Lower lobe of right lung (tissue), 2 donors: ENCODE measurements at regions not wholly inside any gene's neighbourhood (a gene's known extent, or its start where the extent isn't known, plus 50 kb on each side); places are given as distances from the start of the nearest gene placed in this dataset.

ENCODE experiments used
- ATAC-seq, 2 donors: fragments of 200-7000 bp; cut with Tn5 transposase; one replicate each; pipeline ENCODE4 v1.9.1; 2020 to 2022; ENCODE audit warnings: mild to moderate bottlenecking in 2 of 2, moderate library complexity in 2 of 2
- DNase-seq: peaks from one replicate; pipeline ENCODE4 v3.0.0-alpha.2; 2020
- H3K27ac ChIP-seq: fragments of 200-600 bp; one replicate; pipeline ENCODE4 v1.8.0; 2022
- H3K27me3 ChIP-seq: fragments of 200-600 bp; one replicate; pipeline ENCODE4 v1.8.0; 2022; ENCODE audit warnings: low read depth
- H3K36me3 ChIP-seq: fragments of 200-600 bp; one replicate; pipeline ENCODE4 v1.8.0; 2022; ENCODE audit warnings: mild to moderate bottlenecking
- H3K4me1 ChIP-seq: fragments of 200-600 bp; one replicate; pipeline ENCODE4 v1.8.0; 2022
- H3K4me3 ChIP-seq: fragments of 200-600 bp; one replicate; pipeline ENCODE4 v1.8.0; 2022; ENCODE audit warnings: mild to moderate bottlenecking
- H3K9me3 ChIP-seq: fragments of 200-600 bp; one replicate; pipeline ENCODE4 v1.8.0; 2022
- CTCF ChIP-seq: fragments of 200-600 bp; IDR thresholded peaks from one replicate; pipeline ENCODE4 v1.8.0; 2022; ENCODE audit warnings: antibody characterized with exemption, mild to moderate bottlenecking
- intact Hi-C: fragments of 100-400 bp; cut with DNase I; formaldehyde crosslinking; loops from one replicate; pipeline ENCODE4 v1.11.0; 2022
- donor health status: DM: no; HTN: yes; CAD: no; lungs with severe emphysema.

DNA sequence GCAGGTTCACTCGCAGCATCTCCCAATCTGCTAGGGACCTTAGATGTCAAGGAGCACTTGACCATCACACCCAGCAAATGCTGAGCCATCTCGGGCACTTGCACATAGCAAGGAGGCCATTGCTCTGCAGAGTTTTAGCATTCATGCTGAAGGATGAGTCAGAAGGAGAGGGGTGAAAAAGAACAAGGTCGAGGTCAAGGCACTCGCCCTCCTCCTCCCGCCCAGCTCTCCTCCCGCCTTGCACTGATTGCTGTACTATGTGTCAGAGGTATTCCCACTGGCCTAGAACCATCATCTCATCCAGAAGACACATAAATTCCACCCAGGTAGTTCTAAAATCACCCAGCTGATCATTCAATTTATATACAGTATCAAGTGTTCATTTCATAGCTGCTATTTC is 255.1 kb upstream of the SP4 start:
- peaks cover 24% of the 10 kb centered on the region for H3K27me3 ChIP-seq
- intact Hi-C loops, result no loop called here
- no peak overlapping the region for H3K4me3 ChIP-seq
- H3K9me3 ChIP-seq, result no peaks in the 10 kb centered on the region
- DNase-seq, result no peak
- H3K4me1 ChIP-seq, result no peaks in the 10 kb centered on the region
- no peaks in the 10 kb centered on the region for H3K36me3 ChIP-seq
- TF ChIP-seq CTCF, result no peak
- no peak overlapping the region for H3K27ac ChIP-seq
- no peak for ATAC-seq

DNA sequence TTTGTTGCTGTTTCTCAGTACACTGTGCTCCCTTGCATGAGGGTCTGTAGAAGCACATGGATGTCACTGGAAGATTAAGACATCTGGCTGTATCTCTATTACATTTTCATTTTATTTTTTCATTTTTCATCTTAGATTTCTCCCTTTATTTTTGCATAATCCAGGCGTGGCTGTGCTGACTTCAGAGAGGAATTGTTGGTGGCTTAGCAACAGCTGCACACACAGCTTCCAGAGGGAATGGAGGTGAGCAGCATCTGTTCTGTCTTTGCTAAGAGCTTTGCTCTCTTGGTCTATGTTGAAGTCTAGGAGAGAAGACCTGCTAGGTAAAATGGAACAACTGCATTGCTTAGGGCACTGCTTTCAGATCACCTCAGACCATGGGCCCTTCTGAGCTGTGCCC is 254.4 kb upstream of the SP4 start:
- intact Hi-C loops, result no loop called here
- no peak for TF ChIP-seq CTCF
- Histone ChIP-seq H3K9me3 (no peaks in the 10 kb centered on the region), H3K36me3 (no peaks in the 10 kb centered on the region), H3K27ac (no peak overlapping the region), H3K27me3 (peaks cover 17% of the 10 kb centered on the region), H3K4me1 (no peaks in the 10 kb centered on the region), H3K4me3 (no peak overlapping the region)
- ATAC-seq (no peak), DNase-seq (no peak)

- H3K4me1 ChIP-seq, result no peaks in the 10 kb centered on the region
- no peak overlapping the region for H3K27ac ChIP-seq
- no peaks in the 10 kb centered on the region for H3K27me3 ChIP-seq
- H3K36me3 ChIP-seq, result no peaks in the 10 kb centered on the region
- DNase-seq, result no peak
- ATAC-seq, result no peak
- TF ChIP-seq CTCF, result no peak
- H3K9me3 ChIP-seq, result no peaks in the 10 kb centered on the region
- H3K4me3 ChIP-seq, result no peak overlapping the region
- intact Hi-C loops, result no loop called here
These were observed 252.2 kb upstream of the SP4 start for GRCh38 chr7:21175714-21176113.

GRCh38 chr7:21184942-21185652 is 242.8 kb upstream of the SP4 start:
- no peak overlapping the region for H3K27ac ChIP-seq
- H3K4me1 ChIP-seq, result no peaks in the 10 kb centered on the region
- ATAC-seq, result no peak
- intact Hi-C loops, result no loop called here
- H3K4me3 ChIP-seq, result no peak overlapping the region
- no peaks in the 10 kb centered on the region for H3K36me3 ChIP-seq
- TF ChIP-seq CTCF, result no peak
- DNase-seq, result no peak
- no peaks in the 10 kb centered on the region for H3K27me3 ChIP-seq
- no peaks in the 10 kb centered on the region for H3K9me3 ChIP-seq

DNA sequence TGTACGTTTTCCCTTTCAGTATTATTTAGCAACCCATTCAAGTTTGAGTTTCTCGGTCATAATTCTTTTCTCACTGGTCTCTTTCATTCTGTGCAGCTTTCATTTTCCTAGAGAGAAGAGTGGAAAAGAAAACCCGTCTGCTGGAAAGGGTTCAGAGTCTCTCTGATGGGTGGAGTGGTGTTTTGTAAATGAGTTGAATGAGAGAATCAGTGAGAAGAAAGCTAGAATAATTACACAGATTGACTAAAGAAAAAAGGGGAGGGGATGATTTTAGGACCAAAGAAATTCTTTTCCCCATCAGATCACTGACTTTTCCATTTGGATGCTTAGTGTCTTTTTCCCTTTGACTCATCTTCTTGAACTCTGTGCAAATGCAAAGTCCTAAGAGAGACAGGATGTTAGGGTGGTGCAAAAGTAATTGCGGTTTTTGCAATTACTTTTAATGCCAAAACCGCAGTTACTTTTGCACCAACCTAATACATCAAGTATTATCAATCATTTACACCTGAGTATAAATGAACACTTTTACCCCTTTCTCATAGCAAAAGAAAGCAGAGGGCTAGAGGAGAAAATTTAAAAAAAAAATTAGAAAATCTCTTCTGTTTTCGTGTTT is 242.1 kb upstream of the SP4 start:
- ATAC-seq, result no peak
- DNase-seq, result no peak
- Histone ChIP-seq H3K4me3 (no peak overlapping the region), H3K27ac (no peak overlapping the region), H3K27me3 (no peaks in the 10 kb centered on the region), H3K36me3 (no peaks in the 10 kb centered on the region), H3K9me3 (no peaks in the 10 kb centered on the region), H3K4me1 (no peaks in the 10 kb centered on the region)
- intact Hi-C loops, result no loop called here
- TF ChIP-seq CTCF, result no peak
